Lung (tissue), 11 donors: ENCODE measurements at regions not wholly inside any gene's neighbourhood (a gene's known extent, or its start where the extent isn't known, plus 50 kb on each side); places are given as distances from the start of the nearest gene placed in this dataset.

Source experiments
- ATAC-seq: fragments of 200-7000 bp; cut with Tn5 transposase; one replicate; pipeline ENCODE4 v1.9.1; 2020; ENCODE audit warnings: moderate number of reproducible peaks; ENCODE audit not compliant: insufficient read depth, low FRiP score
- DNase-seq, 3 donors: peaks; one replicate each; pipeline ENCODE4 v3.0.0-alpha.2; 2013 to 2017
- H3K27ac ChIP-seq, 2 donors: one replicate each; pipeline ENCODE4 v1.5.1; 2013; ENCODE audit warnings: mild to moderate bottlenecking in 2 of 2, moderate library complexity in 2 of 2, control low read depth in 1 of 2, inconsistent platforms in 1 of 2, low read depth in 1 of 2, low read length in 1 of 2
- H3K27me3 ChIP-seq, 3 donors: one replicate each; pipeline ENCODE4 v1.5.1; 2013; ENCODE audit warnings: low read length in 2 of 3; ENCODE audit not compliant: control insufficient read depth in 3 of 3, insufficient read depth in 3 of 3
- H3K36me3 ChIP-seq, 4 donors: one replicate each; pipeline ENCODE4 v1.5.1; 2013; ENCODE audit warnings: low read length in 4 of 4, mild to moderate bottlenecking in 1 of 4, moderate library complexity in 1 of 4; ENCODE audit not compliant: control insufficient read depth in 4 of 4, insufficient read depth in 4 of 4
- H3K4me1 ChIP-seq, 5 donors: one replicate each; pipeline ENCODE4 v1.5.1; 2013; ENCODE audit warnings: low read length in 5 of 5, mild to moderate bottlenecking in 2 of 5, moderate library complexity in 1 of 5; ENCODE audit not compliant: control insufficient read depth in 5 of 5, insufficient read depth in 5 of 5
- H3K4me3 ChIP-seq: one replicate; pipeline ENCODE4 v1.5.1; 2013; ENCODE audit warnings: mild to moderate bottlenecking, control low read depth, moderate library complexity
- H3K9ac ChIP-seq, 2 donors: one replicate each; pipeline ENCODE4 v1.5.1; 2013; ENCODE audit warnings: low read length in 2 of 2, control low read depth in 1 of 2; ENCODE audit not compliant: insufficient read depth in 1 of 2
- H3K9me3 ChIP-seq, 4 donors: one replicate each; pipeline ENCODE4 v1.5.1; 2013; ENCODE audit warnings: low read length in 3 of 4, mild to moderate bottlenecking in 1 of 4, moderate library complexity in 1 of 4; ENCODE audit not compliant: control insufficient read depth in 4 of 4, insufficient read depth in 3 of 4
- WGBS, 2 donors: extraction: QIAGEN DNeasy Blood & Tissue Kit; methylation state at CpG; one replicate each; pipeline ENCODE4 v1.1.7; 2013; 5-methylcytosine and 5-hydroxymethylcytosine counted together
- TF ChIP-seq, protein P1 (sequence below): IDR thresholded peaks from 2 replicates; pipeline ENCODE4 v1.5.1; 2012; ENCODE audit warnings: mild to moderate bottlenecking; ENCODE audit errors: control extremely low read depth, extremely low read depth
- donor health status: control.
- donor health status: control.
- donor health status: Bipolar disorder and iron deficiency.
- donor health status: healthy.
- donor health status: DM: yes; HTN: yes; CAD: no.

DNA sequence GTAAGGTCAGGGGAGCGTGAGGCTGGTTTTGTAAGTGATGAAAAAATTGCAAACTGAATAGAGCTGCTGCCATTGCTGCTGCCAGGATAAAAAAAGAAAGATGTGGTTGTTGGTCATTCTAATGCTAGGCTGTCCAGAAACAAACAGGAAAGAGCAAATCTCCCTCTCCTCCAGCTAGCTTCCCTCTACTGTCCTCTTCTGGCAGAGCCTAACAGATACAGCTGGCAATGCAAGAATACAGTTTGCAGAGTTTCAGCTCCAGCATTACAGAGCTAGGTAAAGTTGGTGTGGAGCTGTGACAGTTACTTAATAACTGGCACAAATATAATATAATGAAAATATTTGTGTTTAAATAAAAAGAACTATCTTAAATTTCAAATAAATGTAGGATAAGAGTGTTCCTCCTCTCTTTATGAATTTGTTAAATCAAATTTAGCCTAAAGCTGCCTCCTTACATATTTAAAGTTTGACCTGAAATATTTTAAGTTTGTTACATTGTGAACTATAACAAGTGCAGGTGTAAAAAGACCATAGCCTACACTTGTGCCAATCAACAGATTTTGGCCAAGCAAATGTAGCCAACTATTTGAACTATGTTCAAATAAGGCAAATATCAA lies 407.7 kb downstream of the SH2D4B start:
- no peak overlapping the region for H3K27ac ChIP-seq
- H3K36me3 ChIP-seq = no peaks in the 10 kb centered on the region
- H3K9ac ChIP-seq = no peak overlapping the region
- TF ChIP-seq, protein P1, sequence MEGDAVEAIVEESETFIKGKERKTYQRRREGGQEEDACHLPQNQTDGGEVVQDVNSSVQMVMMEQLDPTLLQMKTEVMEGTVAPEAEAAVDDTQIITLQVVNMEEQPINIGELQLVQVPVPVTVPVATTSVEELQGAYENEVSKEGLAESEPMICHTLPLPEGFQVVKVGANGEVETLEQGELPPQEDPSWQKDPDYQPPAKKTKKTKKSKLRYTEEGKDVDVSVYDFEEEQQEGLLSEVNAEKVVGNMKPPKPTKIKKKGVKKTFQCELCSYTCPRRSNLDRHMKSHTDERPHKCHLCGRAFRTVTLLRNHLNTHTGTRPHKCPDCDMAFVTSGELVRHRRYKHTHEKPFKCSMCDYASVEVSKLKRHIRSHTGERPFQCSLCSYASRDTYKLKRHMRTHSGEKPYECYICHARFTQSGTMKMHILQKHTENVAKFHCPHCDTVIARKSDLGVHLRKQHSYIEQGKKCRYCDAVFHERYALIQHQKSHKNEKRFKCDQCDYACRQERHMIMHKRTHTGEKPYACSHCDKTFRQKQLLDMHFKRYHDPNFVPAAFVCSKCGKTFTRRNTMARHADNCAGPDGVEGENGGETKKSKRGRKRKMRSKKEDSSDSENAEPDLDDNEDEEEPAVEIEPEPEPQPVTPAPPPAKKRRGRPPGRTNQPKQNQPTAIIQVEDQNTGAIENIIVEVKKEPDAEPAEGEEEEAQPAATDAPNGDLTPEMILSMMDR = no peak
- H3K9me3 ChIP-seq = no peaks in the 10 kb centered on the region
- WGBS, 2 donors = 76 to 78% methylated on average over 1 of the region's 1 CpG
- ATAC-seq (no peak), DNase-seq (peak; percentile 20 to 64 (median 57))
- no peaks in the 10 kb centered on the region for H3K4me1 ChIP-seq
- no peaks in the 10 kb centered on the region for H3K27me3 ChIP-seq
- no peak overlapping the region for H3K4me3 ChIP-seq

DNA sequence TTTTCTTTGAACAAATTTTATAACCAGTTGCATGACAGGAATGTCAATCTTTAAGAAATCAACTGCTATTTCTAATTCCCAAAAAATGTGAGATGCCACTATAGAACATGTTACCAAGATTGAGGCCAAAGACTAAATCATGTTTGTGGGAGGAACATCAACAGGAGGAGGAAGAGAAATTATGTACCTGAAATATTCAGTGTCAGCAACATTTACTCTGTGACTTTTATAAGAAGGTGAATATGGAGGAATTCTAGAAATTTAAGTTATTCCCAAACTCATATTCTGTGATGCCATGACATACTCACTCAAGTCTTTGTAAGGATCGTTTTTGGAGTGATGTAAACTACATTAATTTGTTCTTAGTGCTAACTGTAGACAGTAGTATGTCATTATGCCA lies 408.4 kb downstream of the SH2D4B start:
- no peaks in the 10 kb centered on the region for H3K36me3 ChIP-seq
- no peaks in the 10 kb centered on the region for H3K9me3 ChIP-seq
- ATAC-seq (no peak), DNase-seq (no peak)
- 61 to 72% methylated on average over 1 of the region's 1 CpG for WGBS, 2 donors
- H3K9ac ChIP-seq = no peak overlapping the region
- H3K27ac ChIP-seq = no peak overlapping the region
- H3K4me3 ChIP-seq = no peak overlapping the region
- H3K27me3 ChIP-seq = no peaks in the 10 kb centered on the region
- TF ChIP-seq, protein P1 = no peak
- no peaks in the 10 kb centered on the region for H3K4me1 ChIP-seq

GRCh38 chr10:80946957-80947726 lies 409.4 kb downstream of the SH2D4B start:
- 83 to 88% methylated on average over 5 of the region's 5 CpGs for whole genome bisulfite sequencing, 2 donors
- Histone ChIP-seq H3K4me3 (no peak overlapping the region), H3K27ac (no peak overlapping the region), H3K9ac (no peak overlapping the region), H3K27me3 (no peaks in the 10 kb centered on the region), H3K36me3 (no peaks in the 10 kb centered on the region), H3K9me3 (no peaks in the 10 kb centered on the region), H3K4me1 (no peaks in the 10 kb centered on the region)
- ATAC-seq (no peak), DNase-seq (no peak)
- TF ChIP-seq, protein P1 = no peak
